ENCODE measurements at regions not wholly inside any gene's neighbourhood (a gene's known extent, or its start where the extent isn't known, plus 50 kb on each side); places are given as distances from the start of the nearest gene placed in this dataset.
"Not testable (repeated sequence)": the region's sequence is repeated elsewhere in the genome, so short reads cannot be mapped to it uniquely, and the experiment has no call there.

DNA sequence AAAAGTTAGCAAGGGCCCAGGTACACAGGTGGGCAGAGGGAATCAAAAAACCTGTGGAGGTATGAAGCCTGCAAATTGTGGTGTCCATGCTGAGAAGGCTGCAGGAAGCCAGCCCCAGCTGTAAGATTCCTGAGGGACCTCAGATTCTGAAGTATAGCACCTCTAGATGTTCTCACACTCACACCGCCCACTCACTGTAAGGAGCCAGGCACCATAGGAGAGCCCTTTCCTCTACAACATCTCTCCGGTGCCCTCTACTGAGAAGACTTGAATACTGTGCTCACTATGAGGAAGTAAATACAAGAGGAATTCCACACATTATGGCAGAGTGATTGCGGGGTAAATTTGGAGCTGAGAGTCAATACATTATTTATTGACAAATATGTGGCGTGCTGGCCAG, 68.9 kb upstream of the RUBCNL start:
- TF ChIP-seq, protein P1, sequence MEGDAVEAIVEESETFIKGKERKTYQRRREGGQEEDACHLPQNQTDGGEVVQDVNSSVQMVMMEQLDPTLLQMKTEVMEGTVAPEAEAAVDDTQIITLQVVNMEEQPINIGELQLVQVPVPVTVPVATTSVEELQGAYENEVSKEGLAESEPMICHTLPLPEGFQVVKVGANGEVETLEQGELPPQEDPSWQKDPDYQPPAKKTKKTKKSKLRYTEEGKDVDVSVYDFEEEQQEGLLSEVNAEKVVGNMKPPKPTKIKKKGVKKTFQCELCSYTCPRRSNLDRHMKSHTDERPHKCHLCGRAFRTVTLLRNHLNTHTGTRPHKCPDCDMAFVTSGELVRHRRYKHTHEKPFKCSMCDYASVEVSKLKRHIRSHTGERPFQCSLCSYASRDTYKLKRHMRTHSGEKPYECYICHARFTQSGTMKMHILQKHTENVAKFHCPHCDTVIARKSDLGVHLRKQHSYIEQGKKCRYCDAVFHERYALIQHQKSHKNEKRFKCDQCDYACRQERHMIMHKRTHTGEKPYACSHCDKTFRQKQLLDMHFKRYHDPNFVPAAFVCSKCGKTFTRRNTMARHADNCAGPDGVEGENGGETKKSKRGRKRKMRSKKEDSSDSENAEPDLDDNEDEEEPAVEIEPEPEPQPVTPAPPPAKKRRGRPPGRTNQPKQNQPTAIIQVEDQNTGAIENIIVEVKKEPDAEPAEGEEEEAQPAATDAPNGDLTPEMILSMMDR (IDR thresholded peaks at IDR 0.05; ENCODE audit: insufficient read depth, low read length, poor library complexity, severe bottlenecking): peak; percentile 38
- not testable (repeated sequence) for H3K4me3 ChIP-seq (replicated peaks; ENCODE audit: low read depth, low read length)
- peak; percentile 29 for DNase-seq (ENCODE audit: extremely low read depth, insufficient read length)

DNA sequence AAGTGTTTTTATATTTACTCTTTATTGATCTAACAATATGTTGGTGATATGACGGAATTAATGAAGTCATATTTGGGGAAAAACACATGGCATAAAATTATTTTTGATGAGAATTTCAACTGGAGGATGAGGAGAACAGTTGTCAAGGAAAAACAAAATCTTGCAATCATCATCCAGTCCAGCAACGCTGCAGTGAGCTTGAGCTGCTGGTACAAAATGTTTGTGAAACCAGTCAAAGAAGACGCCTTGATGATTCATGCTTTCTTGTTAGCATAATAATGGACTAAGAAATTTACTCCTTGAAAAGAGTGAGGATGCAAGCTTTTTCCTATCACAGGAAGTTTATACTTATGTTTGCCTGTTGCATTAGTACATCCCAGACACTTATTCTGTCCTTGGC, 64.1 kb upstream of the RUBCNL start:
- not testable (repeated sequence) for H3K4me3 ChIP-seq (replicated peaks; ENCODE audit: low read depth, low read length); DNase-seq (ENCODE audit: extremely low read depth, insufficient read length); H3K36me3 ChIP-seq (ENCODE audit: control insufficient read depth, insufficient read depth, low read length); H3K27me3 ChIP-seq (replicated peaks; ENCODE audit: control insufficient read depth, insufficient read depth, low read length)

More for the DNA sequence above, 68.9 kb upstream of the RUBCNL start:
- H3K27me3 ChIP-seq (replicated peaks; ENCODE audit: control insufficient read depth, insufficient read depth, low read length); H3K36me3 ChIP-seq (ENCODE audit: control insufficient read depth, insufficient read depth, low read length): not testable (repeated sequence)

DNA sequence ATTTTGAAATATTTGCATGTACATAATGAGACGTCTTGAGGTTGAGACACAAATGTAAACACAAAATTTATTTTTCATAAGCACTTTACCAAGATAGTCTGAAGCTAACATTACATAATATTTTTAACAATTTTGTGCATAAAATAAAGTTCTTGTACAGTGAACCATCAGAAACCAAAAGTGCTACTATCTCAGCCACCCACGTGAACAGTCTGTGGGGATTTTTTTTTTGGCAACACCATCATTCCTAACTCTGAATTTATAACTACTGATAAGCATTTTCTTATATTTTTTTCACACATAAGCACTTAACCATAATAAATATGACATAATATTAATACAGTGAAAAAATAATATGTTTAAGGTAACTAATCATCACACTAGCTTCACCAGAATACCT, 62.9 kb upstream of the RUBCNL start:
- DNase-seq (ENCODE audit: extremely low read depth, insufficient read length); H3K27me3 ChIP-seq (replicated peaks; ENCODE audit: control insufficient read depth, insufficient read depth, low read length); H3K4me3 ChIP-seq (replicated peaks; ENCODE audit: low read depth, low read length); H3K36me3 ChIP-seq (ENCODE audit: control insufficient read depth, insufficient read depth, low read length): not testable (repeated sequence)

DNA sequence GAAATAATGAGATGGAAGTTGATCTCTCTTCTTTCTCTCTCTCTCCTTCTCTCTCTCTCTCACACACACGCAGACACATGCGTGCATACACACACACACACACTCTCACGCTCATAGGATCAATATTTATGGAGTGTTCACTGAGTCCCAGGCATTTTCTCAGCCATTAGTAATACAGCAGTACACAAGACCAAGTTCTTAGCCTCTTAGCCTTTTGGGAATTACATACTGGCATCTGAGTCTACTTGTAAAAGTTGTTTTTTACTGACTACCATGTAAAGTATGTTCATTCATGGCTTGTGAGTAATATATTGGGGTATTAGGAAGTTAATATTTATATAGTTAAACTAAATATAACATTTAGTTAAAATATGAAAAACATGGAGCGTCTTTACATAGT, 61.1 kb upstream of the RUBCNL start:
- not testable (repeated sequence) for H3K4me3 ChIP-seq (replicated peaks; ENCODE audit: low read depth, low read length); DNase-seq (ENCODE audit: extremely low read depth, insufficient read length); H3K36me3 ChIP-seq (ENCODE audit: control insufficient read depth, insufficient read depth, low read length); H3K27me3 ChIP-seq (replicated peaks; ENCODE audit: control insufficient read depth, insufficient read depth, low read length)

DNA sequence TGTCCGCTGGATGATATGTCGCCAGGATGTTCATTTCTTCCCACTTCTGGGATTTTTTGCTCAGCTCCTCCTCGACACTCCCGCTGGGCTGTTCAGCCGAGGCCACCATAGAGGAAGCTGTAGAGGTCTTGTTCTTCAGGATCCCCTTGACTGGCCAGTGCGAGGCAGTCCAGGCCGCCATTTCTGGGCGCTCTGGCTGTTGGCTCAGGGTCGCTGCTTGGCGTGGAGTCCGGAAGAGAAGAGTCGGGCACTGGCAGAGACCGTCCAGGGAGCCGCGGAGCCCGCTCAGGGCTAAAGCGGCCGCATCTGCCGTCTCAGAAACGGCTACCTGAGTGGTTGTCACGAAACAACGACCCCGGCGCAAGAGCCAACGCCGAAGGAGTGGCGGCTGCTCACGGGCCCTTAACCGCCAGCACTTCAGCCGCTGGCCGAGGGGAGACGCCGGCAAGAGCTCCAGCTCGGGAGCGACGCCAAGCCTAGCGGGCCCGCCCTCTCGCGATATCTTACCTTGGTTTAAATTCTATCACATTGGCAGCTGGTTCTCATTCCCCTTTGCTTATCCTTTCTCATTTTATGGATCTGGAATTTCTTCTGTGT, 50.9 kb upstream of the RUBCNL start:
- not testable (repeated sequence) for H3K27me3 ChIP-seq (replicated peaks; ENCODE audit: control insufficient read depth, insufficient read depth, low read length); H3K36me3 ChIP-seq (ENCODE audit: control insufficient read depth, insufficient read depth, low read length); H3K4me3 ChIP-seq (replicated peaks; ENCODE audit: low read depth, low read length); DNase-seq (ENCODE audit: extremely low read depth, insufficient read length)
